Transverse colon (tissue), 4 donors: ENCODE measurements at regions not wholly inside any gene's neighbourhood (a gene's known extent, or its start where the extent isn't known, plus 50 kb on each side); places are given as distances from the start of the nearest gene placed in this dataset.

Experiments
- DNase-seq: peaks from one replicate; pipeline ENCODE4 v3.0.0-alpha.2; 2019
- H3K27ac ChIP-seq, 4 donors: fragments of 200-600 bp; sonication (generic); 2 replicates each; pipeline ENCODE4 v1.5.1; 2016 to 2018; ENCODE audit warnings: inconsistent platforms in 4 of 4
- H3K27me3 ChIP-seq: fragments of 200-600 bp; sonication (generic); 2 replicates; pipeline ENCODE4 v1.5.1; 2017; ENCODE audit warnings: inconsistent platforms
- H3K36me3 ChIP-seq, 4 donors: fragments of 200-600 bp; sonication (generic); 2 replicates each; pipeline ENCODE4 v1.5.1; 2017 to 2019; ENCODE audit warnings: inconsistent platforms in 4 of 4
- H3K4me1 ChIP-seq, 4 donors: fragments of 200-600 bp; sonication (generic); 2 replicates each; pipeline ENCODE4 v1.5.1; 2017 to 2020; ENCODE audit warnings: inconsistent platforms in 4 of 4
- H3K4me3 ChIP-seq, 4 donors: fragments of 200-600 bp; sonication (generic); 1 replicate in 1 of 4; 2 replicates in 3 of 4; pipeline versions ENCODE4 v1.5.1 to v1.6.1; 2017 to 2019; ENCODE audit warnings: inconsistent platforms in 4 of 4
- H3K9me3 ChIP-seq, 2 donors: fragments of 200-600 bp; sonication (generic); 2 replicates each; pipeline ENCODE4 v1.5.1; 2017 to 2019; ENCODE audit warnings: inconsistent platforms in 2 of 2
- CTCF ChIP-seq, 5 experiments: fragments of 200-600 bp in 3 of 5; fragments of 450-650 bp in 2 of 5; sonication (generic) in 3 of 5; IDR thresholded peaks; 1 replicate in 2 of 5; 2 replicates in 3 of 5; pipeline ENCODE4 v1.5.1; 2016 to 2017; ENCODE audit warnings: antibody characterized with exemption in 5 of 5, inconsistent platforms in 3 of 5, mild to moderate bottlenecking in 2 of 5, moderate library complexity in 1 of 5
- EP300 ChIP-seq: sonication (generic); formaldehyde crosslinking; IDR thresholded peaks from one replicate; pipeline ENCODE4 v1.6.1; 2017; ENCODE audit warnings: antibody characterized with exemption, low read depth
- POLR2A ChIP-seq: fragments of 450-650 bp; IDR thresholded peaks from one replicate; pipeline ENCODE4 v1.6.1; 2016; ENCODE audit warnings: antibody characterized with exemption, mild to moderate bottlenecking, moderate library complexity
- POLR2AphosphoS5 ChIP-seq, 3 donors: sonication (generic); formaldehyde crosslinking; IDR thresholded peaks; one replicate each; pipeline ENCODE4 v1.6.1; 2016; ENCODE audit warnings: antibody characterized with exemption in 3 of 3
- WGBS, 2 donors: methylation state at CpG; one replicate each; pipeline ENCODE4 v1.1.5; 2018; ENCODE audit warnings: low coverage in 1 of 2; 5-methylcytosine and 5-hydroxymethylcytosine counted together
- in situ Hi-C, 4 donors: fragments of 200-750 bp; cut with MboI; loops; one replicate each; pipeline versions ENCODE4 v1.15.0 to v1.15.1; 2017; ENCODE audit warnings: low sequenced_read_pairs in 3 of 4, low pct_ligation_motif_present in 1 of 4, low pct_unique_long_range_greater_than_20kb in 1 of 4
- intact Hi-C: fragments of 100-400 bp; cut with DNase I; formaldehyde crosslinking; loops from one replicate; pipeline ENCODE4 v1.15.1; 2023; ENCODE audit warnings: low total_unique reads

- no peak for DNase-seq
- TF ChIP-seq CTCF (IDR thresholded peaks at IDR 0.05) (no peak), POLR2AphosphoS5 (IDR thresholded peaks at IDR 0.05) (no peak), EP300 (no peak), POLR2A (no peak)
- Histone ChIP-seq H3K27me3 (no peaks in the 10 kb centered on the region), H3K27ac (no peak overlapping the region), H3K36me3 (no peaks in the 10 kb centered on the region), H3K4me3 (no peak overlapping the region), H3K4me1 (no peaks in the 10 kb centered on the region), H3K9me3 (no peaks in the 10 kb centered on the region)
- in situ Hi-C loops (no loop called here), intact Hi-C loops (no loop called here)
- 84 to 90% methylated on average over 6 to 7 of the region's 7 CpGs for WGBS, 2 donors
Measured at GRCh38 chr7:156024201-156024600, 211.9 kb upstream of the SHH start.

GRCh38 chr7:156022483-156023459 is 210.5 kb upstream of the SHH start:
- Histone ChIP-seq H3K9me3 (no peaks in the 10 kb centered on the region), H3K36me3 (no peaks in the 10 kb centered on the region), H3K4me3 (no peak overlapping the region), H3K27ac (no peak overlapping the region), H3K27me3 (no peaks in the 10 kb centered on the region), H3K4me1 (no peaks in the 10 kb centered on the region)
- intact Hi-C loops = no loop called here
- DNase-seq = no peak
- TF ChIP-seq EP300 = no peak
- no peak for TF ChIP-seq POLR2AphosphoS5 (IDR thresholded peaks at IDR 0.05)
- no peak for TF ChIP-seq POLR2A
- TF ChIP-seq CTCF (IDR thresholded peaks at IDR 0.05) = no peak
- in situ Hi-C loops = no loop called here
- WGBS, 2 donors = 60 to 83% methylated on average over 3 to 25 of the region's 26 CpGs

GRCh38 chr7:156021471-156021870 is 209.2 kb upstream of the SHH start:
- H3K4me1 ChIP-seq = no peaks in the 10 kb centered on the region
- no peak for TF ChIP-seq CTCF (IDR thresholded peaks at IDR 0.05)
- TF ChIP-seq EP300 = no peak
- no peak for TF ChIP-seq POLR2A
- no peak for TF ChIP-seq POLR2AphosphoS5 (IDR thresholded peaks at IDR 0.05)
- no peak for DNase-seq
- intact Hi-C loops = no loop called here
- no peaks in the 10 kb centered on the region for H3K27me3 ChIP-seq
- H3K36me3 ChIP-seq = no peaks in the 10 kb centered on the region
- H3K9me3 ChIP-seq = no peaks in the 10 kb centered on the region
- no peak overlapping the region for H3K4me3 ChIP-seq
- in situ Hi-C loops = no loop called here
- H3K27ac ChIP-seq = no peak overlapping the region
- WGBS, 2 donors = 88 to 91% methylated on average over 4 to 9 of the region's 9 CpGs

GRCh38 chr7:156020566-156020965 is 208.3 kb upstream of the SHH start:
- in situ Hi-C loops (no loop called here), intact Hi-C loops (no loop called here)
- Histone ChIP-seq H3K27me3 (no peaks in the 10 kb centered on the region), H3K4me3 (no peak overlapping the region), H3K36me3 (no peaks in the 10 kb centered on the region), H3K9me3 (no peaks in the 10 kb centered on the region), H3K4me1 (no peaks in the 10 kb centered on the region), H3K27ac (no peak overlapping the region)
- TF ChIP-seq CTCF (IDR thresholded peaks at IDR 0.05) = no peak
- TF ChIP-seq POLR2A = no peak
- TF ChIP-seq EP300 = no peak
- TF ChIP-seq POLR2AphosphoS5 (IDR thresholded peaks at IDR 0.05) = no peak
- 76 to 85% methylated on average over 5 of the region's 5 CpGs for WGBS, 2 donors
- no peak for DNase-seq
